Tibial nerve (tissue), 3 donors: ENCODE measurements at regions not wholly inside any gene's neighbourhood (a gene's known extent, or its start where the extent isn't known, plus 50 kb on each side); places are given as distances from the start of the nearest gene placed in this dataset.

Experiments
- CTCF ChIP-seq, 5 experiments: fragments of 200-600 bp in 3 of 5; fragments of 450-650 bp in 2 of 5; sonication (generic) in 3 of 5; IDR thresholded peaks; one replicate each; pipeline ENCODE4 v1.5.1; 2016 to 2019; ENCODE audit warnings: antibody characterized with exemption in 5 of 5, mild to moderate bottlenecking in 3 of 5, moderate library complexity in 2 of 5
- POLR2A ChIP-seq, 2 donors: fragments of 450-650 bp; IDR thresholded peaks; one replicate each; pipeline ENCODE4 v1.6.1; 2017; ENCODE audit warnings: antibody characterized with exemption in 2 of 2, mild to moderate bottlenecking in 2 of 2, moderate library complexity in 2 of 2

DNA sequence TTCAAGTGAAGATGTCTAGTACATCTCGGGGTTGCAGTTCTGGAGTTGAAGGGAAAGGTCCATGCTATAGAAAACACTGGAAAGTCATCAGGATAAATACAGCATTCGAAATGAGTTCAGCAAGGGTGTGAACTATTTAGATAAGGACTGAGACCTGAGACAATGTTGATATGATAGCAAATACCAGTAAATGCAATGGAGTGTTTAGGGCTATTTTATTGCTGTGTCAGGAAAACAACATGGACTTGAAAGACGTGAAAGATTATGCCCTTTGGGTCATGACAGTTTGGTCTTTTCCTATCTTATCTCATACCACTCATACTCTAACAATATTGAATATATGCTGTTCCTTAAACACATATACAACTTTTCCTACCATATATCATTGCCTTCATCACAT, 1776.2 kb upstream of the SEL1L start:
- TF ChIP-seq CTCF (IDR thresholded peaks at IDR 0.05) (no peak), POLR2A (IDR thresholded peaks at IDR 0.05) (no peak)
